SU-DHL-6 (cell line): ENCODE measurements at regions not wholly inside any gene's neighbourhood (a gene's known extent, or its start where the extent isn't known, plus 50 kb on each side); places are given as distances from the start of the nearest gene placed in this dataset.

Source experiments
- H2AFZ ChIP-seq: fragments of 200-600 bp; sonication (generic); 2 replicates; pipeline ENCODE4 v1.6.1; 2014; ENCODE audit warnings: low read depth, mild to moderate bottlenecking, moderate library complexity, mixed read lengths, antibody characterized with exemption, low read length; ENCODE audit not compliant: severe bottlenecking
- H3F3A ChIP-seq: fragments of 200-600 bp; shearing (Covaris generic); 2 replicates; pipeline ENCODE4 v1.6.0; 2016; ENCODE audit warnings: antibody characterized with exemption, mild to moderate bottlenecking; ENCODE audit not compliant: insufficient read depth
- H3K27ac ChIP-seq: fragments of 200-600 bp; sonication (generic); 2 replicates; pipeline ENCODE4 v1.5.1; 2016; ENCODE audit warnings: low read depth, mild to moderate bottlenecking, low read length, moderate library complexity, mixed read lengths
- H3K27me3 ChIP-seq: fragments of 200-600 bp; sonication (generic), shearing (Covaris generic); 2 replicates; pipeline ENCODE4 v1.6.0; 2014; ENCODE audit warnings: mild to moderate bottlenecking, low read length
- H3K36me3 ChIP-seq: fragments of 200-600 bp; sonication (generic); 2 replicates; pipeline ENCODE4 v1.6.1; 2014; ENCODE audit warnings: mild to moderate bottlenecking, low read length, mixed read lengths
- H3K4me2 ChIP-seq: fragments of 300-600, 200-600 bp; shearing (Covaris generic), sonication (generic); 2 replicates; pipeline ENCODE4 v1.6.0; 2014; ENCODE audit warnings: low read length, low read depth, mild to moderate bottlenecking; ENCODE audit not compliant: poor library complexity, severe bottlenecking
- H3K4me3 ChIP-seq: fragments of 200-600 bp; sonication (generic); 2 replicates; pipeline ENCODE4 v1.5.1; 2014; ENCODE audit warnings: antibody characterized with exemption, low read length, mild to moderate bottlenecking, mixed read lengths; ENCODE audit not compliant: insufficient read depth, poor library complexity, severe bottlenecking
- H3K79me2 ChIP-seq: fragments of 200-600 bp; sonication (generic); 2 replicates; pipeline ENCODE4 v1.6.1; 2014; ENCODE audit warnings: mild to moderate bottlenecking, low read length, moderate library complexity; ENCODE audit not compliant: insufficient read depth
- H3K9ac ChIP-seq: fragments of 200-600 bp; sonication (generic); 2 replicates; pipeline ENCODE4 v1.7.0; 2014; ENCODE audit warnings: mild to moderate bottlenecking, low read length
- H3K9me2 ChIP-seq: fragments of 200-600 bp; sonication (generic); replicated peaks from 2 replicates; pipeline ENCODE4 v1.6.1; 2014; ENCODE audit warnings: low read length; ENCODE audit not compliant: insufficient read depth
- H3K9me3 ChIP-seq: fragments of 200-600 bp; sonication (generic); 2 replicates; pipeline ENCODE4 v1.6.1; 2014; ENCODE audit warnings: low read length, mixed read lengths; ENCODE audit not compliant: insufficient read depth
- H4K20me1 ChIP-seq: fragments of 200-600 bp; sonication (generic); 2 replicates; pipeline ENCODE4 v1.6.1; 2014; ENCODE audit warnings: low read depth, mild to moderate bottlenecking, antibody characterized with exemption, low read length, moderate library complexity, mixed read lengths
- EZH2phosphoT487 ChIP-seq: fragments of 200-600 bp; sonication (generic), shearing (Covaris generic); conservative IDR thresholded peaks from 2 replicates; pipeline ENCODE4 v1.6.1; 2018; ENCODE audit warnings: mild to moderate bottlenecking, antibody characterized with exemption, low read length, moderate library complexity, mixed read lengths
- TF ChIP-seq, protein P1 (sequence below): fragments of 200-600 bp; sonication (generic); IDR thresholded peaks from one replicate; pipeline ENCODE4 v1.5.1; 2017; ENCODE audit warnings: antibody characterized with exemption, mild to moderate bottlenecking, low read length, moderate library complexity; ENCODE audit not compliant: insufficient read depth, poor library complexity, severe bottlenecking

DNA sequence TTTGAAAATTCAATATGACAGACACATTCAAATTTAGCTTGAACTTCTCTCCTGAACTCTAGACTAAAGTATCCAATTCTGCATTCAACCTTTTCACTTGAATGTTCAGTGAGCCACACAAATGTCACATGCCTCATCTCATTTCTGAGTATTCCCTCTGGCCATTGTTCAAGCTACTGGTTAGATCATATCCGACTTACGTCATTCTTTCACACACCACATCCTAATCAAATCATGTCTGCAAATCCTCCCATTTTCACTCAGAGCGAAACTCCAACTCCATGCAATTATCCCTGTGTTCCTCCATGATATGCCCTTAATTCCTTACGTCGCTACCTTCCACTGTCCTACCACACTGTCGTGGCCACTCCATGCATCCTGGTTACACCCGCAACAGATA lies 425.1 kb downstream of the CBLN2 start:
- Histone ChIP-seq H3K27me3 (no peaks in the 10 kb centered on the region), H3K9me3 (no peaks in the 10 kb centered on the region), H3F3A (no peaks in the 10 kb centered on the region), H3K9ac (no peak overlapping the region), H3K4me3 (no peak overlapping the region), H3K79me2 (no peaks in the 10 kb centered on the region), H4K20me1 (no peaks in the 10 kb centered on the region), H3K9me2 (no peaks in the 10 kb centered on the region), H3K4me2 (no peak overlapping the region), H3K27ac (no peak overlapping the region), H2AFZ (no peak overlapping the region), H3K36me3 (no peaks in the 10 kb centered on the region)
- TF ChIP-seq, protein P1, sequence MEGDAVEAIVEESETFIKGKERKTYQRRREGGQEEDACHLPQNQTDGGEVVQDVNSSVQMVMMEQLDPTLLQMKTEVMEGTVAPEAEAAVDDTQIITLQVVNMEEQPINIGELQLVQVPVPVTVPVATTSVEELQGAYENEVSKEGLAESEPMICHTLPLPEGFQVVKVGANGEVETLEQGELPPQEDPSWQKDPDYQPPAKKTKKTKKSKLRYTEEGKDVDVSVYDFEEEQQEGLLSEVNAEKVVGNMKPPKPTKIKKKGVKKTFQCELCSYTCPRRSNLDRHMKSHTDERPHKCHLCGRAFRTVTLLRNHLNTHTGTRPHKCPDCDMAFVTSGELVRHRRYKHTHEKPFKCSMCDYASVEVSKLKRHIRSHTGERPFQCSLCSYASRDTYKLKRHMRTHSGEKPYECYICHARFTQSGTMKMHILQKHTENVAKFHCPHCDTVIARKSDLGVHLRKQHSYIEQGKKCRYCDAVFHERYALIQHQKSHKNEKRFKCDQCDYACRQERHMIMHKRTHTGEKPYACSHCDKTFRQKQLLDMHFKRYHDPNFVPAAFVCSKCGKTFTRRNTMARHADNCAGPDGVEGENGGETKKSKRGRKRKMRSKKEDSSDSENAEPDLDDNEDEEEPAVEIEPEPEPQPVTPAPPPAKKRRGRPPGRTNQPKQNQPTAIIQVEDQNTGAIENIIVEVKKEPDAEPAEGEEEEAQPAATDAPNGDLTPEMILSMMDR = no peak
- no peak for TF ChIP-seq EZH2phosphoT487

DNA sequence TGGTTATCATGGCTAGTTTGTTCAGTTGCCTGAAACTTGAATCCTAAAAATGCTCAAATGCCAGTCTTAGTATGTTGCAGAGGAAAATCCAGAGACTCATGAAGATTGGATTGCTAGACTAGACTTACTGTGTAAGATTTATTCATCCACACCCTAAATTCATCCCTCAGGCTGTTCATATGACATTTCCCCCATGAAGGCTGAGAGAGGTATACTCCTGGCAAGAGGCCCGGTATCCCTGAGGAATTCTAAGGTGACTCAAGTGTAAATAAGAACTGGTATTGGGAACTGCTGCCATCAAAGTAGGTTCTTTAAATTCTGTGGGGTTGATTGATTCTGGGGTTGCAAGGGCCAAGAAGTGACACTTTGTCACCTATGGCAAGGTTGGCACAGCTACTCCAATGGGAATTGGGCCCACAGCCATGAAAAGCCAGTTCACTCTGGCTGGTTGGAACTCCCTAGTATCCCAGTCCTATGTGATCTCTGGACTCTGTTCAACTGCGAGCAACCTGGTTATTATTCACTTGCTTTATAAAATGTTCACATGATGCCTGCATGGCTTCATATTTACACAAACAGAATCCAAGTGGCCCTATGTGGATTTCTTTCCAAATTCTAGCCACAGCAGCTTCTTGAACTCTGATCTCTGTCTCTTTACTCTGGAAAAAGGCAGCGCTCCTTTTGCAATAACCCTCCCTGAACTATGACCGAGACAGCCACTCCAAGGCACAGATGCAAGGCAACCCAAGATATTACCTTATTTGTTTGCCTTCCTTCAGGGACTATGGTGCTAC lies 429.1 kb downstream of the CBLN2 start:
- no peaks in the 10 kb centered on the region for H3K27me3 ChIP-seq
- TF ChIP-seq, protein P1 = no peak
- TF ChIP-seq EZH2phosphoT487 = no peak
- H3K79me2 ChIP-seq = no peaks in the 10 kb centered on the region
- no peaks in the 10 kb centered on the region for H3K9me2 ChIP-seq
- H3K9me3 ChIP-seq = no peaks in the 10 kb centered on the region
- H3K4me2 ChIP-seq = no peak overlapping the region
- no peaks in the 10 kb centered on the region for H4K20me1 ChIP-seq
- H3K27ac ChIP-seq = no peak overlapping the region
- no peak overlapping the region for H2AFZ ChIP-seq
- H3K36me3 ChIP-seq = no peaks in the 10 kb centered on the region
- no peaks in the 10 kb centered on the region for H3F3A ChIP-seq
- no peak overlapping the region for H3K9ac ChIP-seq
- H3K4me3 ChIP-seq = no peak overlapping the region

- H3K27ac ChIP-seq = no peak overlapping the region
- no peaks in the 10 kb centered on the region for H3K9me3 ChIP-seq
- no peaks in the 10 kb centered on the region for H4K20me1 ChIP-seq
- H3K36me3 ChIP-seq = no peaks in the 10 kb centered on the region
- no peaks in the 10 kb centered on the region for H3F3A ChIP-seq
- no peak overlapping the region for H3K4me2 ChIP-seq
- H2AFZ ChIP-seq = peak overlapping the region; percentile 37
- no peaks in the 10 kb centered on the region for H3K9me2 ChIP-seq
- no peak overlapping the region for H3K4me3 ChIP-seq
- TF ChIP-seq EZH2phosphoT487 = no peak
- TF ChIP-seq, protein P1 = no peak
- H3K79me2 ChIP-seq = no peaks in the 10 kb centered on the region
- no peaks in the 10 kb centered on the region for H3K27me3 ChIP-seq
- no peak overlapping the region for H3K9ac ChIP-seq
These were observed 436.3 kb downstream of the CBLN2 start for GRCh38 chr18:72107647-72108383.
